ENCODE measurements at regions not wholly inside any gene's neighbourhood (a gene's known extent, or its start where the extent isn't known, plus 50 kb on each side); places are given as distances from the start of the nearest gene placed in this dataset.

DNA sequence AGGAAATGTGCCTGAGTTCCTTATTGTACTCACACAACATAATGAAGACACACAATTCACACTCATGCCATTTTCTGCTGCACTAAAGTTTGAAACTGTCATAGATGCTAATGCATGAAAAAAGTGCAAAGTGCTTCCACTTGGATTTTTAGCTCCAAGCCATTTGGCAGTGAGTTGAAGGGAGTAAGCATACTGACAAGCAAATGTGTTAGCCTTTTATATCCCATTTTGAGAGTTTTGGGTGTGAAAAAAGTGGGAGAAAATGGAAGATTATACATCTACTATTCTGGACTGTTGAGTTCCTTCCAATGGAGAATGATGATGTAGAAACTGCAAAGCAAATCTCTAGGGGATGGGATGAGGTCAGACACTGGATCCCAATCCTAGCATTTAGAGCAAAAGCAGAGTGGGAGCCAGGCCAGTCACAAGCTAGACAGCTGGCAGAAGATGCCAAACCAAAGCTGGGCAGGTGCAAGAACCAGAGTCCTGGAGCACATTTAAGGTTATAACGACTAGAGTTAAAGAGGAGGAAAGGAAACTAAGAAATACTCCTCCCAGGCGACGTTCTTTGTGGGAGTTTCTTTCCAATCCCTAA, 216.8 kb downstream of the FBXO8 start:
- TF ChIP-seq, protein P1, sequence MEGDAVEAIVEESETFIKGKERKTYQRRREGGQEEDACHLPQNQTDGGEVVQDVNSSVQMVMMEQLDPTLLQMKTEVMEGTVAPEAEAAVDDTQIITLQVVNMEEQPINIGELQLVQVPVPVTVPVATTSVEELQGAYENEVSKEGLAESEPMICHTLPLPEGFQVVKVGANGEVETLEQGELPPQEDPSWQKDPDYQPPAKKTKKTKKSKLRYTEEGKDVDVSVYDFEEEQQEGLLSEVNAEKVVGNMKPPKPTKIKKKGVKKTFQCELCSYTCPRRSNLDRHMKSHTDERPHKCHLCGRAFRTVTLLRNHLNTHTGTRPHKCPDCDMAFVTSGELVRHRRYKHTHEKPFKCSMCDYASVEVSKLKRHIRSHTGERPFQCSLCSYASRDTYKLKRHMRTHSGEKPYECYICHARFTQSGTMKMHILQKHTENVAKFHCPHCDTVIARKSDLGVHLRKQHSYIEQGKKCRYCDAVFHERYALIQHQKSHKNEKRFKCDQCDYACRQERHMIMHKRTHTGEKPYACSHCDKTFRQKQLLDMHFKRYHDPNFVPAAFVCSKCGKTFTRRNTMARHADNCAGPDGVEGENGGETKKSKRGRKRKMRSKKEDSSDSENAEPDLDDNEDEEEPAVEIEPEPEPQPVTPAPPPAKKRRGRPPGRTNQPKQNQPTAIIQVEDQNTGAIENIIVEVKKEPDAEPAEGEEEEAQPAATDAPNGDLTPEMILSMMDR (conservative IDR thresholded peaks at IDR 0.05; ENCODE audit: low read depth, low read length) = no peak
- no peak for TF ChIP-seq EZH2 (IDR thresholded peaks at IDR 0.05; ENCODE audit: low read length, unreplicated experiment)
- no peak for TF ChIP-seq EZH2phosphoT487 (IDR thresholded peaks at IDR 0.05; ENCODE audit: borderline replicate concordance, low read length)

Measured in PC-3 (cell line).